WERI-Rb-1 (cell line): ENCODE measurements at regions not wholly inside any gene's neighbourhood (a gene's known extent, or its start where the extent isn't known, plus 50 kb on each side); places are given as distances from the start of the nearest gene placed in this dataset.

ENCODE experiments used
- DNase-seq: peaks from one replicate; pipeline ENCODE4 v3.0.0-alpha.2; 2020
- H3K27ac ChIP-seq: fragments of 250-450 bp; sonication (Bioruptor Pico); 2 replicates; pipeline ENCODE4 v1.5.1; 2020; ENCODE audit warnings: mild to moderate bottlenecking, moderate library complexity
- H3K27me3 ChIP-seq: fragments of 250-450 bp; sonication (Bioruptor Pico); 2 replicates; pipeline ENCODE4 v1.5.1; 2021; ENCODE audit warnings: mild to moderate bottlenecking, low read depth, moderate library complexity; ENCODE audit not compliant: insufficient read depth, severe bottlenecking
- H3K36me3 ChIP-seq: fragments of 250-450 bp; sonication (Bioruptor Pico); 2 replicates; pipeline ENCODE4 v1.5.1; 2020; ENCODE audit warnings: mild to moderate bottlenecking, moderate library complexity
- H3K4me3 ChIP-seq: 2 replicates; pipeline ENCODE4 v1.5.1; 2011; ENCODE audit warnings: low read depth, mild to moderate bottlenecking, control low read depth, low read length
- H3K9me3 ChIP-seq: fragments of 250-450 bp; sonication (Bioruptor Pico); 2 replicates; pipeline ENCODE4 v1.5.1; 2021; ENCODE audit warnings: mild to moderate bottlenecking, moderate library complexity; ENCODE audit not compliant: severe bottlenecking
- TF ChIP-seq, protein P1 (sequence below): IDR thresholded peaks from 2 replicates; pipeline ENCODE4 v1.5.1; 2011; ENCODE audit warnings: low read depth, mild to moderate bottlenecking, control low read depth, inconsistent platforms, low read length

DNA sequence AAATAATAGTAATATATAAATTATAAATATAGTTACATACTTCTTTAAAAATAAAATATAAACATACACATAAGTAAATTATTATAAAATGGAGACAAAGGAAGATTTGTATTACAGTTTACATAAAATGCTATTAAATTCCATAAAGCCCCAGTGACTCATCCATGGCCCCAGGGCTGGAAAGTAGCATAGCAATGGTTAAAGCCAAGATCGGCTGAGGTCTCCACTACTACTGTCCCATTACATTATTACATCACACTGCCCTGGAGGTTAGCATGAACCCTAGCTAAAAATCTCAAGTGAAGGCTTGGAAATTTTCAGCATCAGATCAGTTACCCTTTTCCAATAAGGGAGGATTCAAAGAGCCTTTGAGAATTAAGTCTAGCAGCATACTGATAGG is 936.2 kb downstream of the DSC3 start:
- Histone ChIP-seq H3K9me3 (no peaks in the 10 kb centered on the region), H3K36me3 (no peaks in the 10 kb centered on the region), H3K4me3 (no peak overlapping the region), H3K27me3 (no peaks in the 10 kb centered on the region), H3K27ac (no peak overlapping the region)
- TF ChIP-seq, protein P1, sequence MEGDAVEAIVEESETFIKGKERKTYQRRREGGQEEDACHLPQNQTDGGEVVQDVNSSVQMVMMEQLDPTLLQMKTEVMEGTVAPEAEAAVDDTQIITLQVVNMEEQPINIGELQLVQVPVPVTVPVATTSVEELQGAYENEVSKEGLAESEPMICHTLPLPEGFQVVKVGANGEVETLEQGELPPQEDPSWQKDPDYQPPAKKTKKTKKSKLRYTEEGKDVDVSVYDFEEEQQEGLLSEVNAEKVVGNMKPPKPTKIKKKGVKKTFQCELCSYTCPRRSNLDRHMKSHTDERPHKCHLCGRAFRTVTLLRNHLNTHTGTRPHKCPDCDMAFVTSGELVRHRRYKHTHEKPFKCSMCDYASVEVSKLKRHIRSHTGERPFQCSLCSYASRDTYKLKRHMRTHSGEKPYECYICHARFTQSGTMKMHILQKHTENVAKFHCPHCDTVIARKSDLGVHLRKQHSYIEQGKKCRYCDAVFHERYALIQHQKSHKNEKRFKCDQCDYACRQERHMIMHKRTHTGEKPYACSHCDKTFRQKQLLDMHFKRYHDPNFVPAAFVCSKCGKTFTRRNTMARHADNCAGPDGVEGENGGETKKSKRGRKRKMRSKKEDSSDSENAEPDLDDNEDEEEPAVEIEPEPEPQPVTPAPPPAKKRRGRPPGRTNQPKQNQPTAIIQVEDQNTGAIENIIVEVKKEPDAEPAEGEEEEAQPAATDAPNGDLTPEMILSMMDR, result no peak
- DNase-seq, result no peak

DNA sequence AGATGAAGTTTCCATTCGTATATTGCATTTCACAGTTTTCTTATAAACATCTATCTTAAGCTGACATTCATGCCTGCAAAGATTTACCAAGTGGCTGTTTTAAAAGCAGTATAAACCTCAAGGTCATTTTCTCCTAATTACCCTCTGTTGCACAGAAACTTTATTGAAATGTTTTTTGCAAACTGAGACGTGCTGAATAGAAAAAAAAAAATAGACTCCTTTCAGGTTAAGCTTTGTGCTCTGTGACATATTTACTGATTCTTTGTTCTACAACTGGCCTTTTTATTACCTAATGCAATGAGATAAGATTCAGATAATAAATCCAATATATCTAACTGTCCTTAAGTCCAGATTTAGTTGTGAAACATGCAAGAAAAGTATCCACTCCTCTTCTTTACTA is 938.7 kb downstream of the DSC3 start:
- DNase-seq, result no peak
- Histone ChIP-seq H3K4me3 (no peak overlapping the region), H3K27me3 (no peaks in the 10 kb centered on the region), H3K36me3 (no peaks in the 10 kb centered on the region), H3K27ac (no peak overlapping the region), H3K9me3 (no peaks in the 10 kb centered on the region)
- TF ChIP-seq, protein P1, result no peak

DNA sequence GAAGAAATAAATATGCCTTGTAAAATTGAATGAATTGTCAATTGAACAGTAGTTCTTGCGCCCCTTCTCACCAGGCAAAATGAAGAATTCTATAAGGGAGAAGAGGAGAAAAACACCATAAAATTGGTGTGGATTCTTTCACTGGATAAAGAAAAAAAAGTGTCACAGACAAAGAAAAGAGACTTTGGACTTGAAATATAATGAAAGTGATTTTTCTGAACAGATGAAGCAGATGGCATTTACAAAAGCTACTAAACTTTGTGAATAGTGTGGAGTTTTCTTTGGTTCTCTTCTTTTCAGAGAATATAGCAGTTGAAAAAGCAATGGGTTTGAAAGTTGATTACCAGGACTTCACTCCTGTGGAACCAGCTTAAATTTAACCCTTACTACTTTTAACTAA is 945.7 kb downstream of the DSC3 start:
- H3K27ac ChIP-seq, result no peak overlapping the region
- DNase-seq, result no peak
- TF ChIP-seq, protein P1, result no peak

DNA sequence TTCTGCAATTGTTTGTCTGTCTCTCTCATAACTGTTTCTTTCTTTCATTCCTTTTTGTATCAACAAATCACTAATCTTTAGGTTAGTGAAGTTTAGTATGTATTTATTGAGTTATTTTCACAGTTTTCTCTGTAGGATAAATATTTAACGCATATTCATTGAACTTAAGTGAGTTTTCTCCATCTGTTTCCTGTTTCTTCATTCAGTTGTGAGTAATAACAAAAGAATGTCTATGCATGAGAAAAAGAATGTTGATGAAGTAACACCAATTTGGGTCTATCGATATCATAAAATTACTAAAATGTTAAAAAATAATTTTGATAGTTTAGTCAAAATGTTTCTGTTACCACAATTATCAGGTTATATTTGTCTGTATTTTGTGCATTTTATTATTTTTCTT is 948.0 kb downstream of the DSC3 start:
- H3K4me3 ChIP-seq, result no peak overlapping the region
- no peak for DNase-seq
- no peaks in the 10 kb centered on the region for H3K36me3 ChIP-seq
- no peaks in the 10 kb centered on the region for H3K27me3 ChIP-seq
- H3K27ac ChIP-seq, result no peak overlapping the region
- TF ChIP-seq, protein P1, result no peak
- H3K9me3 ChIP-seq, result no peaks in the 10 kb centered on the region

More for the DNA sequence above, 945.7 kb downstream of the DSC3 start:
- H3K36me3 ChIP-seq, result no peaks in the 10 kb centered on the region
- H3K4me3 ChIP-seq, result no peak overlapping the region
- no peaks in the 10 kb centered on the region for H3K9me3 ChIP-seq
- H3K27me3 ChIP-seq, result no peaks in the 10 kb centered on the region

DNA sequence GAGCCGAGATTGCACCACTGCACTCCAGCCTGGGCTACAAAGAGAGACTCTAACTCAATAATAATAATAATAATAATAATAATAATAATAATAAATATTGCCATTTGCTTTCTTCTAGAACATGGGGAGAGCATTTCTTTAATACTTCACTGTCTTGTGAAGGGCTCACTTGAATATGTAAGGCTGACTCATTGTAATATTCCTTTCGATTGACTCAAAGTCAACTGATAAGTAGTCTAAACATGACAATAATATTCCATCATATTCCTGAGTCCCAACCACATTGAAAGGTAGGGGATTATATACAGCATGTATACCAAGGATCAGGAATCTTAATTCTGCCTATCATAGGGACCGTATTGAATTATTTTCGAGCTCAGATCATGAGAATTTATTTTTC is 949.2 kb downstream of the DSC3 start:
- no peak overlapping the region for H3K27ac ChIP-seq
- H3K36me3 ChIP-seq, result no peaks in the 10 kb centered on the region
- no peak for DNase-seq
- no peaks in the 10 kb centered on the region for H3K9me3 ChIP-seq
- H3K27me3 ChIP-seq, result no peaks in the 10 kb centered on the region
- TF ChIP-seq, protein P1, result no peak
- H3K4me3 ChIP-seq, result no peak overlapping the region

DNA sequence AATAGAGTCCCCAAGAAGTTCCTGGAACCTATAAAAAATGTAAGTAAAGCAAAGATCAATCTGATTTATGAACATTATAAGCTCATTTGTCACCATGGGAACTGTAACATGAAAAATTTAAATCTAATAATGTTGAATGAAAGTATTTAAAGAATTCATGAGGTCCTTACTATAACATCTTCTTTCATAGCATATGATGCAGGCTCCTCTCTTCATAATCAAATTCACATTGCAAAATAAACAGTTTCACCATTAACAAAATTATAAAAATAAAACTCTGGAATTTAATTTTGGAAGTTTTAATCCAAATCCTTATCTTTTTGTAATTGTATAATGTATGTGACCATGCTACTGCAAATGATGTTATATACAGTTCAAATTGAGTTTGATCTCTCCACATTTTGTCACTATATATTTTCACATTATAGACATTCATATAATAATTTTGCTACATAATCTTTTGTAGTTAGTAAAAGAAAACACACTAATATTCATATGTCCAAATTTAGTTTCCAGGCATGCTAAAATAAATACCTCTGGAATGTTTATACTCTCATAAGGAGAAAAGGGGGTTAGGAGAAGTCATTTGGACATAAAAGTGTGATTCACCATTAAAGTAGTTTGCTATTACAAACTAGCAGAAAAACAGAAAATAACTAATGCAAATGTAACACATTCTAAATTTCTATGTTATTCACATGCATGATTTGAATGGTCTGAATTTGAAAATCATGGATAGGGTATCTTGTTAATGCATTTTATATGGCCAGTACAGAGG is 954.1 kb downstream of the DSC3 start:
- Histone ChIP-seq H3K36me3 (no peaks in the 10 kb centered on the region), H3K9me3 (no peaks in the 10 kb centered on the region), H3K27ac (no peak overlapping the region), H3K27me3 (no peaks in the 10 kb centered on the region), H3K4me3 (no peak overlapping the region)
- TF ChIP-seq, protein P1, result no peak
- no peak for DNase-seq
